Retinal pigment epithelial cell (primary cell): ENCODE measurements at regions not wholly inside any gene's neighbourhood (a gene's known extent, or its start where the extent isn't known, plus 50 kb on each side); places are given as distances from the start of the nearest gene placed in this dataset.

Source experiments
- DNase-seq: peaks from one replicate; pipeline ENCODE4 v3.0.0-alpha.2; 2010; ENCODE audit warnings: low read depth
- H3K4me3 ChIP-seq: 2 replicates; pipeline ENCODE4 v1.5.1; 2011; ENCODE audit warnings: mild to moderate bottlenecking, low read length, control low read depth, moderate library complexity
- TF ChIP-seq, protein P1 (sequence below): conservative IDR thresholded peaks from 2 replicates; pipeline ENCODE4 v1.5.1; 2011; ENCODE audit warnings: low read depth, low read length, control low read depth, inconsistent platforms

DNA sequence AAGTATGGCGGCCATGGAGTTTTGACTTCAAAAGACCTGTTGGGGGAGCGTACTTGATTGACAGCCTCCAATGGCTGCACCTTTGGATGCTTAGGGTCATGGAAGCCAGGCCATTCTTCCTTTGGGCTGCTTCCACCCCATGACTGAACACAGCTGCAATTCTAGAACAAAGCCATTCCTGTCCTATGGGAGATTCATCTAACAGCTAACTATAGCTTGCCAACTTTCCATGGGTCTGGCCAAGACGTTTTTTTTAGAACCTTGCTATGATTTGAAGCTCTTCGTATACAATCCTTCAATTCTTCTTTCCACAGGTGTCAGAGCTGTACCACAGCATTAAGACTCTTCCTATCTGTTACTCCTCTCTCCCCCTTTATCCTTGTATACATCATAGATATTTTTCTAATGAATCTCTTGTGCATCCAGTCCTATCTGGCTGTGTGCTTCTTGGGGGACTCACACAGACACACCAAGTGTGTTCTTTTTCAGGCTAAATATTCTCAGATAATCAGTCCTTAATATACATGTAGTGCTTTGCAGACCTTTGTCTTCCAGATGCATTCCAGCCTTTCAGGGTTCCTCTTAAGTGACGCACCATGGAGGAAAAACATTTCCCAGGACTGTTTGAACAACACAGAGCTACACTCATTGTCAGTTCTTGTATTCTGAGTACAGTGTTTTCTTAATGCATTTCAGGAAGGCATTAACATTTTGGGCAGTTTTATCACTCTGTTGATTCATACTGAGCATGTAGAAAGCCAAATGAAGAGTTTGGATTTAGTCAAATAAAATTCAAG is 198.9 kb downstream of the TAF11L14 start:
- TF ChIP-seq, protein P1, sequence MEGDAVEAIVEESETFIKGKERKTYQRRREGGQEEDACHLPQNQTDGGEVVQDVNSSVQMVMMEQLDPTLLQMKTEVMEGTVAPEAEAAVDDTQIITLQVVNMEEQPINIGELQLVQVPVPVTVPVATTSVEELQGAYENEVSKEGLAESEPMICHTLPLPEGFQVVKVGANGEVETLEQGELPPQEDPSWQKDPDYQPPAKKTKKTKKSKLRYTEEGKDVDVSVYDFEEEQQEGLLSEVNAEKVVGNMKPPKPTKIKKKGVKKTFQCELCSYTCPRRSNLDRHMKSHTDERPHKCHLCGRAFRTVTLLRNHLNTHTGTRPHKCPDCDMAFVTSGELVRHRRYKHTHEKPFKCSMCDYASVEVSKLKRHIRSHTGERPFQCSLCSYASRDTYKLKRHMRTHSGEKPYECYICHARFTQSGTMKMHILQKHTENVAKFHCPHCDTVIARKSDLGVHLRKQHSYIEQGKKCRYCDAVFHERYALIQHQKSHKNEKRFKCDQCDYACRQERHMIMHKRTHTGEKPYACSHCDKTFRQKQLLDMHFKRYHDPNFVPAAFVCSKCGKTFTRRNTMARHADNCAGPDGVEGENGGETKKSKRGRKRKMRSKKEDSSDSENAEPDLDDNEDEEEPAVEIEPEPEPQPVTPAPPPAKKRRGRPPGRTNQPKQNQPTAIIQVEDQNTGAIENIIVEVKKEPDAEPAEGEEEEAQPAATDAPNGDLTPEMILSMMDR = no peak
- no peak for DNase-seq
- H3K4me3 ChIP-seq = no peak overlapping the region

DNA sequence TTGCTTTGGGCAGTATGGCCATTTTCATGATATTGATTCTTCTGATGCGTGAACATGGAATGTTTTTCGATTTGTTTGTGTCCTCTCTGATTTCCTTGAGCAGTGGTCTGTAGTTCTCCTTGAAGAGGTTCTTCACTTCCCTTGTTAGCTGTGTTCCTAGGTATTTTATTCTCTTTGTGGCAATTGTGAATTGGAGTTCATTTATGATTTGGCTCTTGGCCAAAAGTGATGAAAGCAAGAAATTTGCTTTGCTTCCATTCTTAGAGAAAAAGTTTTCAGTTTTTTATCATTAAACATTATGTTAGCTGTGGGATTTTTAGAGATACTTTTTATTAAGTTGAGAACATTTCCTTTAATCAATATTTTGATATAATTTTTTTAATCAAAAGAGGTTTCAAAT is 203.5 kb downstream of the TAF11L14 start:
- no peak for DNase-seq
- TF ChIP-seq, protein P1 = no peak
- no peak overlapping the region for H3K4me3 ChIP-seq

DNA sequence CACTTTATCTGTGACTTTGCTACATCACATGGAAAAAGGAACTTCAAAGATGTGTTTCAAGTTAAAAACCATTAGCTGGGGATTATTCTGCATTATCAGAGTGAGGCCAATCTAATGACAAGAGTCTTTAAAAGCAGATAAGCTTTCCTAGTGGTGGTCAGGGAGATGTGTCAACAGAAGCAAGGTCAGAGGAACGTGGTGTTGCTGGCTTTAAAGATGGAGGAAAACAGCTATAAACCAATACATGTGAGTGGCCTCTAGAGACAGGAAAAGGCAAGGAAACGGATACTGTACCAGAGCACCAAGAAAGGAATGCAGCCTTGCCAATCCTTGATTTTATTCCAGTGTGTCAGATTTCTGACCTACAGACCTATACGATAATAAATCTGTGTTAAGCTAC is 204.2 kb downstream of the TAF11L14 start:
- DNase-seq = peak; percentile 23
- TF ChIP-seq, protein P1 = no peak
- H3K4me3 ChIP-seq = no peak overlapping the region

DNA sequence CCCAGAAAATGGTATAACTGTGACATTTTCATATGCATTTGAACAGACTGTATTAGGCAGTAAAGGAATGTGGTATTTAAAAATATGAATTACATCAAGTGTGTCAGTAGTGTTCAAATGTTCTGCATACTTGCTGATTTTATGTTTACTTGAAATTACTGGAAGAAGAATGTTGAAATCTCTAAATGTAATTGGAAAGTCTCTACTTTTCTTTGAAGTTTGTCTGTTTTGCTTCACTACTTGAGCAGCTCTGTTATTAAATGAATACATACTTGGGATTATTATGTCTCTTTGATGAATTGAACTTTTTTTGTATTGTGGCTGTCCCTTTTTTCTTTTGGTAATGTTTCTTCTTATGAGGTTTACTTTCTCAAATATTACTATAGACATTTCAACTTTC is 205.6 kb downstream of the TAF11L14 start:
- no peak for DNase-seq
- H3K4me3 ChIP-seq = no peak overlapping the region
- TF ChIP-seq, protein P1 = no peak

DNA sequence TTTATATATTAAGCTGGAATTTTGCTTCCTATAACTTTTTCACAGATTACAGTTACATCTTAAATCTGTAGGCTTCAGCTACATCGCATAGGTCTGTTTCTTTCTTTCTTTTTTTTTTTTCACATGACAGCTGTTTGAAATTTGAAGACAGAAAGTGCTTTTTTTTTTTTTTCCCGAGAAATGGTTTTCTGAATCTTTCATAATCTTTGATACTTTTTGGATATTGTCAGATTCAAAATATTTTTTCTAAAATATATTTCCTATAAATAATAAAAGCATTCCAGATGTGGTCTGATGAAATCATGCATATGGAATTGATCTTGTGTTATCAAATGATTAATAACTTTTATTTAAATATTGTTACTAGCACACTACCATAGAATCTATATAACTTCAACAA is 212.2 kb downstream of the TAF11L14 start:
- TF ChIP-seq, protein P1 = no peak
- no peak for DNase-seq
- H3K4me3 ChIP-seq = no peak overlapping the region

DNA sequence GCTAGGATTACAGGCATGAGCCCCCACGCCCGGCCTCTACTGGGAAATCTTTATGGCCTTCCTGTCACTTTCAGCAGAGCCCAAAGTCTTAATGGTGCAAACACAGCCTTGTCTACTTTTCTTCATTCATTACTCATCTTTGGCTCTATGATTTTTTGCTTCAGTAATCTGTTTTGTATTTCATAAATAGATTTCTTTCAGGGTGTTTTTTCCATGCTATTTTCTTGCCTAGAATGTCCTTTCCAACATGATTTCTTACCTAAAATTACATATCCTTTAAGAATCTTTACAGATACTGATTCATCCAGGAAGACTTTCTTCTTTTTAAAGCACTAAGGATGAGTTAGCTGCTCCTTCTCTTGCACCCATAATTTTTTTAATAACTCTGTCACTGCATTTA is 213.0 kb downstream of the TAF11L14 start:
- DNase-seq = no peak
- TF ChIP-seq, protein P1 = no peak
- H3K4me3 ChIP-seq = no peak overlapping the region

DNA sequence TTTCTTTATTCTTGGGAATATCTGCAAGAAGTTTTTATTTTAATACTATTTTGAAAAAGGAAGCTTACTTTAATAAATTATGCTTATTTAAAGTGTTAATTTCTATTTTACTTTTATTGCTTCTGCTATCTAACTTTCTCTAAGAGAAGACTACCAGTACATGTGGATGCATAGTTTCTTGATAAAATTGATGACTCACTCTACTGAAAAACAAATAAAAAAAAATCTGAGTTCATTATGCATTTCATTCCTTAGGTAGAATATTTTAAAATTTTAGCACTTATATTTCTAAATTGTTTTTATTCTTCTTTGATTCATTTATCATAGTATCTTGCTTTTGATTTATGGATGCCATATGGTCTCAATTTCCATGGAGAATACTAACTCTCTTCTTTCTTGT is 217.9 kb downstream of the TAF11L14 start:
- no peak for DNase-seq
- TF ChIP-seq, protein P1 = no peak
- no peak overlapping the region for H3K4me3 ChIP-seq
